Urothelium cell line (cell line): ENCODE measurements at regions not wholly inside any gene's neighbourhood (a gene's known extent, or its start where the extent isn't known, plus 50 kb on each side); places are given as distances from the start of the nearest gene placed in this dataset.
"Not testable (repeated sequence)": the region's sequence is repeated elsewhere in the genome, so short reads cannot be mapped to it uniquely, and the experiment has no call there.

Experiments used
- DNase-seq: peaks from one replicate; pipeline ENCODE4 v3.0.0; 2011; ENCODE audit warnings: low spot score, mixed read lengths
- FAIRE-seq: peaks from 2 replicates; lab custom pipeline; 2011; peaks lifted over from hg19 to GRCh38; lab: Jason Lieb, UNC

GRCh38 chr2:113838744-113839444 is 51.0 kb upstream of the ACTR3 start:
- FAIRE-seq (no peak), DNase-seq (no peak)

GRCh38 chr2:113838277-113838676 is 51.6 kb upstream of the ACTR3 start:
- DNase-seq (no peak), FAIRE-seq (no peak)

- no peak for FAIRE-seq
- DNase-seq: no peak
Measured at GRCh38 chr2:113834051-113834730, 55.7 kb upstream of the ACTR3 start.

- FAIRE-seq (no peak), DNase-seq (no peak)
Measured at GRCh38 chr2:113832795-113833290, 57.0 kb upstream of the ACTR3 start.

- DNase-seq (peak; percentile 31), FAIRE-seq (no peak)
Measured at GRCh38 chr2:113831161-113831560, 58.7 kb upstream of the ACTR3 start.

GRCh38 chr2:113829761-113830160 is 60.1 kb upstream of the ACTR3 start:
- DNase-seq (no peak), FAIRE-seq (no peak)

GRCh38 chr2:113829270-113829669 is 60.6 kb upstream of the ACTR3 start:
- FAIRE-seq (no peak), DNase-seq (no peak)

- FAIRE-seq (no peak), DNase-seq (no peak)
Measured at GRCh38 chr2:113828049-113828742, 61.7 kb upstream of the ACTR3 start.

- no peak for FAIRE-seq
Measured at GRCh38 chr2:113827426-113827825, 62.5 kb upstream of the ACTR3 start.

GRCh38 chr2:113826346-113827285 is 63.3 kb upstream of the ACTR3 start:
- DNase-seq (no peak), FAIRE-seq (no peak)

More at GRCh38 chr2:113827426-113827825, 62.5 kb upstream of the ACTR3 start:
- DNase-seq: no peak

GRCh38 chr2:113823716-113824595 is 65.9 kb upstream of the ACTR3 start:
- no peak for DNase-seq
- no peak for FAIRE-seq

GRCh38 chr2:113822087-113822815 is 65.8 kb upstream of the SLC35F5 start:
- DNase-seq: no peak
- FAIRE-seq: no peak

GRCh38 chr2:113818382-113818951 is 62.0 kb upstream of the SLC35F5 start:
- peak; percentile 94 for DNase-seq
- FAIRE-seq: peak; percentile 63

GRCh38 chr2:113813396-113813795 is 57.0 kb upstream of the SLC35F5 start:
- not testable (repeated sequence) for DNase-seq, FAIRE-seq

GRCh38 chr2:113812204-113812603 is 55.8 kb upstream of the SLC35F5 start:
- DNase-seq: no peak
- FAIRE-seq: no peak

- no peak for DNase-seq
- FAIRE-seq: no peak
Measured at GRCh38 chr2:113809076-113809736, 52.8 kb upstream of the SLC35F5 start.

GRCh38 chr2:113807721-113808120 is 51.3 kb upstream of the SLC35F5 start:
- DNase-seq: no peak
- FAIRE-seq: peak; percentile 23
